ENCODE measurements at regions not wholly inside any gene's neighbourhood (a gene's known extent, or its start where the extent isn't known, plus 50 kb on each side); places are given as distances from the start of the nearest gene placed in this dataset.

GRCh38 chr1:22311461-22311860, 140.2 kb upstream of the ZBTB40 start:
- Histone ChIP-seq H3K79me1 (ENCODE audit: low read depth, low read length) (no peaks in the 10 kb centered on the region), H4K5ac (ENCODE audit: insufficient read length, low read depth, low read length) (no peak overlapping the region), H2AK5ac (ENCODE audit: low read depth, low read length) (no peak overlapping the region), H3K4ac (replicated peaks; ENCODE audit: insufficient read length, low read depth, low read length) (no peak overlapping the region), H3K27me3 (replicated peaks in 1 of 4; ENCODE audit: control insufficient read depth in 3 of 4, extremely low read depth in 1 of 4, insufficient read depth in 3 of 4, low read length in 3 of 4) (no peaks in the 10 kb centered on the region), H3K4me3 (ENCODE audit: extremely low read depth in 1 of 4, insufficient read depth in 2 of 4, low read depth in 3 of 4, low read length in 4 of 4) (no peak overlapping the region), H3K23ac (ENCODE audit: insufficient read length) (no peak overlapping the region), H3K14ac (ENCODE audit: insufficient read length) (no peak overlapping the region), H2BK15ac (ENCODE audit: low read length) (no peak overlapping the region), H3K4me2 (ENCODE audit: insufficient read depth in 1 of 2, low read depth in 2 of 2, low read length in 2 of 2) (no peak overlapping the region), H3K56ac (replicated peaks; ENCODE audit: insufficient read length, low read depth, low read length) (no peak overlapping the region), H2AFZ (ENCODE audit: low read length) (no peak overlapping the region), H2BK20ac (ENCODE audit: low read length) (no peak overlapping the region), H4K91ac (replicated peaks; ENCODE audit: insufficient read length, low read length) (no peak overlapping the region), H4K8ac (ENCODE audit: extremely low read depth, insufficient read depth, low read length) (no peak overlapping the region), H3K4me1 (replicated peaks in 1 of 4; ENCODE audit: control insufficient read depth in 3 of 4, insufficient read depth in 4 of 4, low read length in 3 of 4) (no peaks in the 10 kb centered on the region), H2BK5ac (ENCODE audit: low read depth, low read length) (no peak overlapping the region), H3K79me2 (ENCODE audit: control insufficient read depth in 1 of 2, insufficient read depth in 2 of 2, low read length in 2 of 2) (no peaks in the 10 kb centered on the region), H3K27ac (ENCODE audit: low read depth, low read length) (no peak overlapping the region), H3K36me3 (ENCODE audit: control insufficient read depth in 2 of 4, insufficient read depth in 4 of 4, low read length in 3 of 4) (no peaks in the 10 kb centered on the region), H3K23me2 (ENCODE audit: low read depth, low read length) (no peaks in the 10 kb centered on the region), H3K9me3 (ENCODE audit: insufficient read depth in 2 of 2, low read depth in 1 of 2, low read length in 1 of 2) (peaks cover 0 to 3% of the 10 kb centered on the region in 2 experiments; a peak in 1 of 4 replicates), H2BK12ac (ENCODE audit: low read depth, low read length) (no peak overlapping the region), H4K20me1 (replicated peaks in 1 of 2; ENCODE audit: control insufficient read depth in 1 of 2, insufficient read depth in 2 of 2, low read length in 2 of 2) (no peaks in the 10 kb centered on the region), H3K18ac (ENCODE audit: extremely low read depth, low read length) (no peak overlapping the region), H3K9ac (replicated peaks in 1 of 4; ENCODE audit: extremely low read depth in 1 of 4, low read depth in 3 of 4, low read length in 3 of 4) (no peak overlapping the region), H2BK120ac (replicated peaks; ENCODE audit: low read depth, low read length) (no peak overlapping the region)
- WGBS, 2 experiments (ENCODE audit: extremely low coverage in 1 of 2, insufficient coverage in 1 of 2, insufficient read length in 1 of 2, insufficient replicate concordance in 2 of 2, low coverage in 1 of 2, low lambda C conversion rate in 2 of 2, missing lambda C conversion rate in 1 of 2): 88% methylated on average over 6 of the region's 6 CpGs; no CpG with 5 or more reads in 1 of the 2 experiments
- no peak for FAIRE-seq
- ChIA-PET CTCF (ENCODE audit: partially characterized antibody) (interaction anchor here (1.1 to 1.6 kb wide), 7 partner anchors 12 to 330 kb away, joined by 3 to 4 read pairs (median 3); no protein-coding TSS in a partner anchor), POLR2A (ENCODE audit: partially characterized antibody) (no interaction called here)
- no peak for DNase-seq (ENCODE audit: low read depth in 1 of 2, low spot score in 2 of 2)
- TF ChIP-seq CHD1 (IDR thresholded peaks at IDR 0.05; ENCODE audit: low read depth, low read length) (no peak), SP2 (IDR thresholded peaks at IDR 0.05; ENCODE audit: low read length) (no peak), KDM1A (IDR thresholded peaks at IDR 0.05; ENCODE audit: borderline replicate concordance, low read length) (no peak), CHD2 (IDR thresholded peaks at IDR 0.05; ENCODE audit: low read length) (no peak), NANOG (IDR thresholded peaks at IDR 0.05; ENCODE audit: insufficient read depth, low read depth, low read length, poor library complexity, severe bottlenecking) (no peak), TEAD4 (IDR thresholded peaks at IDR 0.05; ENCODE audit: low read depth, low read length) (no peak), POU5F1 (IDR thresholded peaks at IDR 0.05; ENCODE audit: low read depth, low read length) (no peak), CTBP2 (IDR thresholded peaks at IDR 0.05; ENCODE audit: borderline replicate concordance, insufficient read depth, insufficient read length, low read length) (no peak), KDM4A (IDR thresholded peaks at IDR 0.05; ENCODE audit: low read depth, low read length, severe bottlenecking) (no peak), RFX5 (IDR thresholded peaks at IDR 0.05; ENCODE audit: borderline replicate concordance, low read depth, low read length) (no peak), CEBPB (IDR thresholded peaks at IDR 0.05; ENCODE audit: low read depth, low read length) (no peak), BCL11A (IDR thresholded peaks at IDR 0.05; ENCODE audit: low read depth in 2 of 2, low read length in 2 of 2) (no peak), SIX5 (IDR thresholded peaks at IDR 0.05; ENCODE audit: low read depth, low read length) (no peak), TCF12 (IDR thresholded peaks at IDR 0.05; ENCODE audit: low read depth, low read length) (no peak), FOSL1 (IDR thresholded peaks at IDR 0.05; ENCODE audit: insufficient read depth, low read depth, low read length) (no peak)

All from H1 (cell line).